Sigmoid colon (tissue), 6 donors: ENCODE measurements at regions not wholly inside any gene's neighbourhood (a gene's known extent, or its start where the extent isn't known, plus 50 kb on each side); places are given as distances from the start of the nearest gene placed in this dataset.

Source experiments
- DNase-seq: peaks from one replicate; pipeline ENCODE4 v3.0.0-alpha.2; 2019
- H3K27ac ChIP-seq, 4 donors: fragments of 200-600 bp; sonication (generic); one replicate each; pipeline ENCODE4 v1.5.1; 2016 to 2019; ENCODE audit warnings: mild to moderate bottlenecking in 1 of 4
- H3K27me3 ChIP-seq, 3 donors: fragments of 200-600 bp; sonication (generic); one replicate each; pipeline ENCODE4 v1.5.1; 2019; ENCODE audit warnings: mild to moderate bottlenecking in 1 of 3
- H3K36me3 ChIP-seq, 4 donors: fragments of 200-600 bp; sonication (generic); one replicate each; pipeline ENCODE4 v1.5.1; 2016 to 2019
- H3K4me1 ChIP-seq, 4 donors: fragments of 200-600 bp; sonication (generic); one replicate each; pipeline ENCODE4 v1.5.1; 2017 to 2019
- H3K4me3 ChIP-seq, 4 donors: fragments of 200-600 bp; sonication (generic); one replicate each; pipeline ENCODE4 v1.5.1; 2017 to 2019; ENCODE audit warnings: mild to moderate bottlenecking in 2 of 4, moderate library complexity in 1 of 4
- H3K9me3 ChIP-seq, 4 donors: fragments of 200-600 bp in 3 of 4; sonication (generic) in 3 of 4; one replicate each; pipeline versions ENCODE4 v1.5.1 to v1.6.1; 2013 to 2019
- EP300 ChIP-seq, 4 donors: sonication (generic); formaldehyde crosslinking; IDR thresholded peaks; one replicate each; pipeline ENCODE4 v1.6.1; 2017; ENCODE audit warnings: antibody characterized with exemption in 4 of 4
- POLR2A ChIP-seq, 2 donors: fragments of 450-650 bp; IDR thresholded peaks; one replicate each; pipeline ENCODE4 v1.6.1; 2016; ENCODE audit warnings: antibody characterized with exemption in 2 of 2, mild to moderate bottlenecking in 2 of 2, moderate library complexity in 2 of 2
- POLR2AphosphoS5 ChIP-seq, 4 donors: sonication (generic); formaldehyde crosslinking; IDR thresholded peaks; one replicate each; pipeline ENCODE4 v1.6.1; 2017; ENCODE audit warnings: antibody characterized with exemption in 4 of 4
- WGBS, 2 donors: extraction: QIAGEN DNeasy Blood & Tissue Kit; methylation state at CpG; one replicate each; pipeline ENCODE4 v1.1.7; 2013; 5-methylcytosine and 5-hydroxymethylcytosine counted together
- intact Hi-C: fragments of 100-400 bp; cut with DNase I; formaldehyde crosslinking; loops from one replicate; pipeline ENCODE4 v1.15.1; 2023
- TF ChIP-seq, protein P1 (sequence below), 4 experiments: fragments of 450-650 bp in 3 of 4; fragments of 200-600 bp in 1 of 4; IDR thresholded peaks; one replicate each; pipeline ENCODE4 v1.5.1; 2016 to 2019; ENCODE audit warnings: antibody characterized with exemption in 4 of 4, mild to moderate bottlenecking in 3 of 4, moderate library complexity in 2 of 4
- donor health status: healthy with polysubstance abuse.
- donor health status: healthy.

- WGBS, 2 donors, result 84 to 94% methylated on average over 3 of the region's 3 CpGs
- Histone ChIP-seq H3K27me3 (no peaks in the 10 kb centered on the region), H3K36me3 (no peaks in the 10 kb centered on the region), H3K9me3 (no peaks in the 10 kb centered on the region), H3K4me3 (no peak overlapping the region), H3K27ac (no peak overlapping the region), H3K4me1 (no peaks in the 10 kb centered on the region)
- intact Hi-C loops, result no loop called here
- DNase-seq, result no peak
- TF ChIP-seq, protein P1, sequence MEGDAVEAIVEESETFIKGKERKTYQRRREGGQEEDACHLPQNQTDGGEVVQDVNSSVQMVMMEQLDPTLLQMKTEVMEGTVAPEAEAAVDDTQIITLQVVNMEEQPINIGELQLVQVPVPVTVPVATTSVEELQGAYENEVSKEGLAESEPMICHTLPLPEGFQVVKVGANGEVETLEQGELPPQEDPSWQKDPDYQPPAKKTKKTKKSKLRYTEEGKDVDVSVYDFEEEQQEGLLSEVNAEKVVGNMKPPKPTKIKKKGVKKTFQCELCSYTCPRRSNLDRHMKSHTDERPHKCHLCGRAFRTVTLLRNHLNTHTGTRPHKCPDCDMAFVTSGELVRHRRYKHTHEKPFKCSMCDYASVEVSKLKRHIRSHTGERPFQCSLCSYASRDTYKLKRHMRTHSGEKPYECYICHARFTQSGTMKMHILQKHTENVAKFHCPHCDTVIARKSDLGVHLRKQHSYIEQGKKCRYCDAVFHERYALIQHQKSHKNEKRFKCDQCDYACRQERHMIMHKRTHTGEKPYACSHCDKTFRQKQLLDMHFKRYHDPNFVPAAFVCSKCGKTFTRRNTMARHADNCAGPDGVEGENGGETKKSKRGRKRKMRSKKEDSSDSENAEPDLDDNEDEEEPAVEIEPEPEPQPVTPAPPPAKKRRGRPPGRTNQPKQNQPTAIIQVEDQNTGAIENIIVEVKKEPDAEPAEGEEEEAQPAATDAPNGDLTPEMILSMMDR (IDR thresholded peaks at IDR 0.05), result no peak
- no peak for TF ChIP-seq EP300 (IDR thresholded peaks at IDR 0.05)
- TF ChIP-seq POLR2AphosphoS5 (IDR thresholded peaks at IDR 0.05), result no peak
- TF ChIP-seq POLR2A (IDR thresholded peaks at IDR 0.05), result no peak
These were observed 193.8 kb upstream of the STK17B start for GRCh38 chr2:196365145-196365544.

- 80 to 91% methylated on average over 1 of the region's 1 CpG for WGBS, 2 donors
- Histone ChIP-seq H3K4me3 (no peak overlapping the region), H3K36me3 (no peaks in the 10 kb centered on the region), H3K27me3 (no peaks in the 10 kb centered on the region), H3K9me3 (no peaks in the 10 kb centered on the region), H3K4me1 (no peaks in the 10 kb centered on the region), H3K27ac (no peak overlapping the region)
- DNase-seq, result no peak
- TF ChIP-seq EP300 (IDR thresholded peaks at IDR 0.05), result no peak
- TF ChIP-seq, protein P1 (IDR thresholded peaks at IDR 0.05), result no peak
- TF ChIP-seq POLR2A (IDR thresholded peaks at IDR 0.05), result no peak
- no peak for TF ChIP-seq POLR2AphosphoS5 (IDR thresholded peaks at IDR 0.05)
- intact Hi-C loops, result no loop called here
These were observed 194.5 kb upstream of the STK17B start for GRCh38 chr2:196365923-196366322.

GRCh38 chr2:196367633-196368032 is 196.3 kb upstream of the STK17B start:
- Histone ChIP-seq H3K27me3 (no peaks in the 10 kb centered on the region), H3K4me3 (no peak overlapping the region), H3K27ac (no peak overlapping the region), H3K36me3 (no peaks in the 10 kb centered on the region), H3K4me1 (peaks cover 0 to 6% (median 2%) of the 10 kb centered on the region in 4 donors), H3K9me3 (no peaks in the 10 kb centered on the region)
- 95 to 96% methylated on average over 4 of the region's 4 CpGs for WGBS, 2 donors
- DNase-seq, result no peak
- intact Hi-C loops, result no loop called here
- no peak for TF ChIP-seq POLR2A (IDR thresholded peaks at IDR 0.05)
- TF ChIP-seq, protein P1 (IDR thresholded peaks at IDR 0.05), result no peak
- no peak for TF ChIP-seq EP300 (IDR thresholded peaks at IDR 0.05)
- TF ChIP-seq POLR2AphosphoS5 (IDR thresholded peaks at IDR 0.05), result no peak

- TF ChIP-seq POLR2AphosphoS5 (IDR thresholded peaks at IDR 0.05) (no peak), EP300 (IDR thresholded peaks at IDR 0.05) (no peak), POLR2A (IDR thresholded peaks at IDR 0.05) (no peak)
- TF ChIP-seq, protein P1 (IDR thresholded peaks at IDR 0.05), result no peak
- no peaks in the 10 kb centered on the region for H3K27me3 ChIP-seq
- no peak for DNase-seq
- WGBS, 2 donors, result 94 to 99% methylated on average over 2 of the region's 2 CpGs
- H3K9me3 ChIP-seq, result no peaks in the 10 kb centered on the region
- no peak overlapping the region for H3K27ac ChIP-seq
- H3K4me1 ChIP-seq, result peaks cover 0 to 16% (median 7%) of the 10 kb centered on the region in 4 donors
- intact Hi-C loops, result no loop called here
- H3K36me3 ChIP-seq, result no peaks in the 10 kb centered on the region
- no peak overlapping the region for H3K4me3 ChIP-seq
These were observed 197.3 kb upstream of the STK17B start for GRCh38 chr2:196368546-196369225.

GRCh38 chr2:196369967-196370366 is 198.6 kb upstream of the STK17B start:
- no peak for DNase-seq
- WGBS, 2 donors, result 91 to 94% methylated on average over 1 of the region's 1 CpG
- H3K4me1 ChIP-seq, result peaks cover 0 to 16% (median 7%) of the 10 kb centered on the region in 4 donors
- no peak overlapping the region for H3K27ac ChIP-seq
- no peaks in the 10 kb centered on the region for H3K27me3 ChIP-seq
- TF ChIP-seq, protein P1 (IDR thresholded peaks at IDR 0.05), result no peak
- TF ChIP-seq POLR2A (IDR thresholded peaks at IDR 0.05) (no peak), POLR2AphosphoS5 (IDR thresholded peaks at IDR 0.05) (no peak), EP300 (IDR thresholded peaks at IDR 0.05) (no peak)
- no peaks in the 10 kb centered on the region for H3K9me3 ChIP-seq
- H3K36me3 ChIP-seq, result no peaks in the 10 kb centered on the region
- intact Hi-C loops, result no loop called here
- no peak overlapping the region for H3K4me3 ChIP-seq
